ENCODE measurements at regions not wholly inside any gene's neighbourhood (a gene's known extent, or its start where the extent isn't known, plus 50 kb on each side); places are given as distances from the start of the nearest gene placed in this dataset.
A peak's percentile ranks its signal among the peaks of the same experiment; 100 is the strongest.

- intact Hi-C loops (cut with DNase I) = no loop called here
- DNase-seq = no peak
These were observed 420.3 kb upstream of the POU3F3 start for GRCh38 chr2:104433657-104434056.

DNA sequence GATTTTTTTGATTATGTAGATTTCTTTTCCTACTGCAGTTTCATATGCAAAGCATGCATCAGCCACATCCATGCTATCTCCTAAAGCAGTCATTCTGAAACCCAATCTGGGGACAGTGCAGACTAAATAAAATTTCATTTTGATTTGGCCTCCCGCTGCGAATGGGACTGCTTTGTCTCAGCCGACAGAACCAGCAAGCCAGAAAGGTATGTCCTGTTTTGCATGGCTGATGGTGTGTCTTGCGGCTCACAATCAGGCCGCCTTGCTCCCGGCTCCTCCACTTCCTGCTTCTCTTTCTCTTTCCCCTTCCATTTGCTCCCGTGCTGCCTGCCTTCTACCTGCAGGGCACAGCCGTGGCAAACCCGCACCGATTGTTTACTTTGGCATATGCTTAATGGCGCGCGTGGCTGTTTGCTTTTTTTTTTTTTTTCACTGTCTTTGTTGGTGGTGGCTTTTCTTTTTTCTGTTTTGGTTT, 419.6 kb upstream of the POU3F3 start:
- no peaks in the 10 kb centered on the region for H3K9me3 ChIP-seq
- TF ChIP-seq, protein P1, sequence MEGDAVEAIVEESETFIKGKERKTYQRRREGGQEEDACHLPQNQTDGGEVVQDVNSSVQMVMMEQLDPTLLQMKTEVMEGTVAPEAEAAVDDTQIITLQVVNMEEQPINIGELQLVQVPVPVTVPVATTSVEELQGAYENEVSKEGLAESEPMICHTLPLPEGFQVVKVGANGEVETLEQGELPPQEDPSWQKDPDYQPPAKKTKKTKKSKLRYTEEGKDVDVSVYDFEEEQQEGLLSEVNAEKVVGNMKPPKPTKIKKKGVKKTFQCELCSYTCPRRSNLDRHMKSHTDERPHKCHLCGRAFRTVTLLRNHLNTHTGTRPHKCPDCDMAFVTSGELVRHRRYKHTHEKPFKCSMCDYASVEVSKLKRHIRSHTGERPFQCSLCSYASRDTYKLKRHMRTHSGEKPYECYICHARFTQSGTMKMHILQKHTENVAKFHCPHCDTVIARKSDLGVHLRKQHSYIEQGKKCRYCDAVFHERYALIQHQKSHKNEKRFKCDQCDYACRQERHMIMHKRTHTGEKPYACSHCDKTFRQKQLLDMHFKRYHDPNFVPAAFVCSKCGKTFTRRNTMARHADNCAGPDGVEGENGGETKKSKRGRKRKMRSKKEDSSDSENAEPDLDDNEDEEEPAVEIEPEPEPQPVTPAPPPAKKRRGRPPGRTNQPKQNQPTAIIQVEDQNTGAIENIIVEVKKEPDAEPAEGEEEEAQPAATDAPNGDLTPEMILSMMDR (IDR thresholded peaks at IDR 0.05) = no peak
- H3K36me3 ChIP-seq = no peaks in the 10 kb centered on the region
- ATAC-seq (peak; percentile 80), DNase-seq (peak in 3 of 4 donors; percentile 5 to 68 (median 21))
- H3K4me3 ChIP-seq = no peak overlapping the region
- H3K27me3 ChIP-seq = peaks cover 0 to 12% of the 10 kb centered on the region in 2 donors
- intact Hi-C loops (cut with DNase I) = no loop called here
- no peak overlapping the region for H3K27ac ChIP-seq
- peaks cover 0 to 4% of the 10 kb centered on the region in 2 donors for H3K4me1 ChIP-seq

More at GRCh38 chr2:104433657-104434056, 420.3 kb upstream of the POU3F3 start:
- H3K27ac ChIP-seq = no peak overlapping the region
- no peaks in the 10 kb centered on the region for H3K36me3 ChIP-seq
- peaks cover 0 to 12% of the 10 kb centered on the region in 2 donors for H3K27me3 ChIP-seq
- H3K4me3 ChIP-seq = no peak overlapping the region
- no peak for ATAC-seq
- TF ChIP-seq, protein P1 (IDR thresholded peaks at IDR 0.05) = no peak
- H3K4me1 ChIP-seq = peaks cover 0 to 4% of the 10 kb centered on the region in 2 donors
- H3K9me3 ChIP-seq = no peaks in the 10 kb centered on the region

GRCh38 chr2:104434966-104435365, 418.9 kb upstream of the POU3F3 start:
- Histone ChIP-seq H3K27me3 (peaks cover 0 to 12% of the 10 kb centered on the region in 2 donors), H3K4me1 (peaks cover 0 to 4% of the 10 kb centered on the region in 2 donors), H3K27ac (no peak overlapping the region), H3K36me3 (no peaks in the 10 kb centered on the region), H3K4me3 (no peak overlapping the region), H3K9me3 (no peaks in the 10 kb centered on the region)
- intact Hi-C loops (cut with DNase I) = no loop called here
- DNase-seq (no peak), ATAC-seq (no peak)
- TF ChIP-seq, protein P1 (IDR thresholded peaks at IDR 0.05) = no peak

DNA sequence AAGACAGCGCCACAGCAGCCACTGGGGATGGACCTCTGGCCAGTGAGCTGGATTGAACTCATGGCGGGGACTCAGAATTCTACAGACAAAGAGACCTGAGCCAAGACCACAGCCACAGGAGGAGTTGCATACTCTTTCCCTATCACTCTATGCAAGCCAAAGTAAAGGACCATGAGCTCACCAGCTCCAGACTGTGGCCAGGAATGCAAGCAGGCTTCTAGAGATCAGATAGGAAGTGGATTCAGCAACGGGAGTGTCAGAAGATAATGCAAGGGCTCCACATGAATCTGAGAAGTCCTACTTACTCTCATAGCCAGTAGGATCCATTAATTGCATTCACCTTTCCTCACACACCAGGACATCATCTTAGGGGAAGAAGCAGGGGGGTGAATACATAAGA, 415.4 kb upstream of the POU3F3 start:
- ATAC-seq (no peak), DNase-seq (no peak)
- no peaks in the 10 kb centered on the region for H3K36me3 ChIP-seq
- intact Hi-C loops (cut with DNase I) = no loop called here
- TF ChIP-seq, protein P1 (IDR thresholded peaks at IDR 0.05) = no peak
- no peak overlapping the region for H3K4me3 ChIP-seq
- H3K27ac ChIP-seq = no peak overlapping the region
- peaks cover 0 to 4% of the 10 kb centered on the region in 2 donors for H3K4me1 ChIP-seq
- H3K27me3 ChIP-seq = peaks cover 0 to 10% of the 10 kb centered on the region in 2 donors
- no peaks in the 10 kb centered on the region for H3K9me3 ChIP-seq

- intact Hi-C loops (cut with DNase I) = no loop called here
- no peak for ATAC-seq
- TF ChIP-seq, protein P1 (IDR thresholded peaks at IDR 0.05) = no peak
- H3K4me3 ChIP-seq = no peak overlapping the region
- no peaks in the 10 kb centered on the region for H3K9me3 ChIP-seq
- peaks cover 0 to under 1% of the 10 kb centered on the region in 2 donors for H3K4me1 ChIP-seq
- no peaks in the 10 kb centered on the region for H3K27me3 ChIP-seq
- H3K27ac ChIP-seq = no peak overlapping the region
- H3K36me3 ChIP-seq = no peaks in the 10 kb centered on the region
- DNase-seq = no peak
These were observed 410.8 kb upstream of the POU3F3 start for GRCh38 chr2:104443145-104443544.

Measured in left lung (tissue), 4 donors.